Fibroblast of lung (primary cell): ENCODE measurements at regions not wholly inside any gene's neighbourhood (a gene's known extent, or its start where the extent isn't known, plus 50 kb on each side); places are given as distances from the start of the nearest gene placed in this dataset.

Experiments used
- CTCF ChIP-seq, 2 donors: IDR thresholded peaks in 1 of 2; conservative IDR thresholded peaks in 1 of 2; 1 replicate in 1 of 2; 2 replicates in 1 of 2; pipeline ENCODE4 v1.5.1; 2011 to 2012; ENCODE audit warnings: low read length in 2 of 2, control low read depth in 1 of 2, inconsistent platforms in 1 of 2, low read depth in 1 of 2, mild to moderate bottlenecking in 1 of 2
- EZH2 ChIP-seq: IDR thresholded peaks from 2 replicates; pipeline ENCODE4 v1.5.1; 2012; ENCODE audit warnings: low read length, control low read depth, mild to moderate bottlenecking; ENCODE audit errors: missing control alignments

GRCh38 chr3:110419096-110419495 is 652.5 kb upstream of the NECTIN3 start:
- TF ChIP-seq CTCF (conservative IDR thresholded peaks at IDR 0.05 in 1 of 2, IDR thresholded peaks at IDR 0.05 in 1 of 2; ENCODE audit: low read depth in 1 of 2, low read length in 2 of 2) (no peak), EZH2 (no peak)
